CMK (cell line): ENCODE measurements at regions not wholly inside any gene's neighbourhood (a gene's known extent, or its start where the extent isn't known, plus 50 kb on each side); places are given as distances from the start of the nearest gene placed in this dataset.

ENCODE experiments used
- DNase-seq: peaks from one replicate; pipeline ENCODE4 v3.0.0-alpha.2; 2010; ENCODE audit warnings: low read depth

- no peak for DNase-seq
These were observed 256.3 kb upstream of the ZFHX3 start for GRCh38 chr16:73304008-73304774.

- DNase-seq: no peak
These were observed 255.0 kb upstream of the ZFHX3 start for GRCh38 chr16:73302942-73303341.

- no peak for DNase-seq
These were observed 254.1 kb upstream of the ZFHX3 start for GRCh38 chr16:73301984-73302383.

DNA sequence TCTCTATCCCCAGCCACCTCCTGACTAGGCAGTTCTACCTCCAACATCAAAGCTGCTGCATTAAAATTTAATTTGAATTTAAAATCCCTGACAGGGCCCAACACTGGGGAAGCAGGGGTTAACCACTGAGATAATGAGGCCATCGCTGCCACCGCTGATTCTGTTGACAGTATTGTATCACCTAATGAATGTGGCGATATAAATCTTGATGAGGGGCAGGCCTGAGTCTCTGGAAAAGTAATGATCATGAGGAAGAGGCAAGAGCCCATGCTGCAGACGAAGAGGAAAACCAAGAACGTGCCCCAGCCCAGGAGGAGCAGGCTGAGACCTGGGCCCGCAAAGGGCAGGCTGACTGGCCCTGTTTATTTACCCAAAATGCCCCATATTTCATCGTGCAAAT lies 251.4 kb upstream of the ZFHX3 start:
- no peak for DNase-seq

GRCh38 chr16:73298562-73298961 lies 250.6 kb upstream of the ZFHX3 start:
- DNase-seq: no peak

GRCh38 chr16:73290258-73290657 lies 242.3 kb upstream of the ZFHX3 start:
- no peak for DNase-seq

DNA sequence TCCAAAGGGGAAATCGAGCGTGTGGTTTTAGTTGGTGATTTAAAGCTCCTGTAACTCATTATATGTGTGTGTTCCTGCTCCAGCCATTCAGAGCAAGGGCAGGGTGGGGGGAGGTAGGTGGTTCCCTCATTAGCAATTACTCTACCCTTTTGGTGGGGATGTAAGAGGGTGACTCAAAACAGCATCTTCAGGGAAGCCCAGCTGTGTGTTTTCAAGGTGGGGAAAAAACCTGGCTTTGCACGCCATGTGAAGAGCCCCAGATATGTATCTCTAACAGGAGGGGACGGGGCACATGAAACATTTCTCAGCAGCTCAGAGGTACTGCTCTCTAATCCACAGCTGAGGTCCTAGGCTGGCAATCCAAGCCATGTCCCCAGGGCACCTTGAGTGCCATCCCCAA lies 241.3 kb upstream of the ZFHX3 start:
- no peak for DNase-seq

DNA sequence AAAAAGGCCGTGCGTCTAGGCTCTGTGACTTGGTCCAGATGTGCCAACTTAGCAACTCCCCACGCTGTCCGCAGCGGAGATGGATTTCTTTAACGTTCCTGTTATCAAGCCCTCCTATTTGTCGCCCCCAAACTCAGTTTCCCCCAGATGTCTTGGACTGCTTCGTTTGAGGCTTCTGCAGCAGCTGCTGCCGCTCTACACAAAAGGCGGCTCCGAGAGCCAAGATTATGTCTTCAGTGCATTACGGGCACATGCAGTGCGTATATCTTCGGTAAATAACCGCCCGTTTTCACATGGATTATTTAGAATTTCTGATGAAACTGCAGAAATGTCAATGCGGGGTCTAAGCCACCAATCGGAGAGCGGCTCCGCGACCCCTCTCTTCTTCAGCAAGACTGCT lies 240.6 kb upstream of the ZFHX3 start:
- no peak for DNase-seq

GRCh38 chr16:73287859-73288405 lies 240.0 kb upstream of the ZFHX3 start:
- no peak for DNase-seq

DNA sequence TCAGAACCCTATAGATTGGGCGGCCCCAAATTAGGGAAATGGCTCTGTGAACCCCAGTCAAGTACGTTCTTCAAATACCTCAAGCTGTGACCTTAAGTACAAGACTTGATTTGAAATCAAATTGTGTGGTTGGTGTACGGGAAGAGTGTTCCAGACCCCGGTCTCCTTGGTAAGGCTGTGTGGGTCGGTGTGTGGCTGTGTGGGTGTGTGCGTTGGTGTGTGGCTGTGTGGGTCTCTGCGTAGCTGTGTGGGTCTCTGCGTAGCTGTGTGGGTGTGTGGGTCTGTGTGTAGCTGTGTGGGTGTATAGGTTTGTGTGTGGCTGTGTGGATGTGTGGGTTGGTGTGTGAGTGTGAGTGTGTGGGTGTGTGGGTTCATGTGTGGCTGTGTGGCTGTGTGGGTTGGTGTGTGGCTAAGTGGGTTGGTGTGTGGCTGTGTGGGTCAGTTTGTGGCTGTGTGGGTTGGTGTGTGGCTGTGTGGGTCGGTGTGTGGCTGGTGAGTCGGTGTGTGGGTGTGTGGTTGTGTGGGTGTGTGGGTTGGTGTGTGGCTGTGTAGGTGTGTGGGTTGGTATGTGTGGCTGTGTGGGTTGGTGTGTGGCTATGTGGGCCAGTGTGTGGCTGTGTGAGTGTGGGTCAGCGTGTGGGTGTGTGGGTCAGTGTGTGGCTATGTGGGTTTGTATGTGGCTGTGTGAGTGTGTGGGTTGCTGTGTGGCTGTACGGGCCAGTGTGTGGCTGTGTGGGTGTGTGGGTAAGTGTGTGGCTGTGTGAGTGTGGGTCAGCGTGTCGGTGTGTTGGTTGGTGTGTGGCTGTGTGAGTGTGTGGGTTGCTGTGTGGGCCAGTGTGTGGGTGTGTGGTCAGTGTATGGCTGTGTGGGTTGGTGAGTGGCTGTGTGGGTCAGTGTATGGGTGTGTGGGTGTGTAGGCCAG lies 238.7 kb upstream of the ZFHX3 start:
- DNase-seq: no peak

GRCh38 chr16:73285436-73286201 lies 237.7 kb upstream of the ZFHX3 start:
- no peak for DNase-seq

DNA sequence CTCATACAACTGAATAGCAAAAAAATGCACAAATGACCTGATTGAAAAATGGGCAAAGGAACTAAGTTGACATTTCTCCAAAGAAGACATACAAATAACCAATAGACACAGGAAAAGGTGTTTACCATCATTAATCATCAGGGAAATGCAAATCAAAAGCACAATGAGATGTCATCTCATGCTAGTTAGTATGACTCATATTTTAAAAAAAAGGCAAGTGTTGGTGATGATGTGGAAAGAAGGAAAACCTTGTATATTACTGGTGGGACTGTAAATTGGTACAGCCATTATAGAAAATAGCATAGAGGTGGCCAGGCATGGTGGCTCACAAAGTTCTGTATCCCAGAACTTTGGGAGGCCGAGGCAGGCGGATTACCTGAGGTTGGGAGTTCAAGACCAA lies 232.5 kb upstream of the ZFHX3 start:
- no peak for DNase-seq

DNA sequence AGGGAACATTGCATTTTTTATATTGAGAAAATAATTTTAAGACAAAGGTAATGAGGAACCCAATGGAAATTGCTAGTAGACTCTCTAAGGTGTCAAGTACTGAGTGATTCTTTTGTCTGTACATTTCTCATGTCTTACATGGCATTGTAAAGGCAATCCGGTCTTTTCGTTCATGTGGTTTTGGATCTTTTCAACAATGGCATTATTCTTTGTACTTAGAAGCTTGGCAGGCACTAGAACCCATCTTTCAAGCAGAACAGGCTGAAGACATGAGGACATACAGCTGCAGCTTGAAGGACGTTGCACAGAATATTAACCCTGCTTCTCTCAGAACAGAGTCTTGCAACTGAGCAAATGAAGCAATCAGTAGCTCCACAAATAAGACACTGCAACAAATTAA lies 231.5 kb upstream of the ZFHX3 start:
- DNase-seq: no peak

GRCh38 chr16:73277071-73277470 lies 229.1 kb upstream of the ZFHX3 start:
- no peak for DNase-seq

DNA sequence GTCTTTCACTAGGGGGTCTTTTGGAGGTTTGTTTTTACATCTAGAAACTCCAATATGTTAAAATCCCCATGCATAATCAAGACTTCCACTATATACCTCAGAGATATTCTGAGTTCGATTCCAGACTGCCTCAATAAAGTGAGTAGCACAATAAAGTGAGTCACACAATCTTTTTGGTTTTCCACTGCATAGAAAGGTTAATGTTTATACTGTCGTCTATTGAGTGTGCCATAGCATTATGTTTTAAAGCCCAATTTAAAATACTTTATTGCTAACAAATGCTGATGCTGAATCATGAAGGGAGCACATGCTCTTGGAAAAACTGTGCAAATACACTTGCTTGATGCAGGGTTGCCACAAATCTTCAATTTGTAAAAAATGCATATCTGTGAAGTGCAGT lies 227.5 kb upstream of the ZFHX3 start:
- DNase-seq: no peak

- DNase-seq: no peak
These were observed 227.1 kb upstream of the ZFHX3 start for GRCh38 chr16:73275024-73275423.

DNA sequence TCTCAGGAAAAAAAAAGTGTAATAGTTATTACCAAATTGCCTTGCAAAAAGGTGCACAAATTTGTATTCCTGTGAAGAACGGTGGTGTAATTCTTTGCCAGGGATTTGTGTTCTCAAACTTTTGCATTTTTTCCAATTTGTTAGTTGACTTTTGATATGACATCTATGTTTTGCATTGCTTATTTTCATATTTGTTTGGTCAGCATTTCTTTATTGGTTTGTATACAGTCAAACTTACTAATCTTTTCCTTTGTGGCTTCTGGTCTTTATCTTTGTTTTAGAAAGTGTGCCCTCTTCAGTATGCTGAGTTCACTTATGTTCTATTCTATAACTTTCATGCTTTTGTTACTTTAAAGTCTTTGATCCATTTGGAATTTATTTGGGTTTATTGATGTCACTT lies 226.2 kb upstream of the ZFHX3 start:
- no peak for DNase-seq

DNA sequence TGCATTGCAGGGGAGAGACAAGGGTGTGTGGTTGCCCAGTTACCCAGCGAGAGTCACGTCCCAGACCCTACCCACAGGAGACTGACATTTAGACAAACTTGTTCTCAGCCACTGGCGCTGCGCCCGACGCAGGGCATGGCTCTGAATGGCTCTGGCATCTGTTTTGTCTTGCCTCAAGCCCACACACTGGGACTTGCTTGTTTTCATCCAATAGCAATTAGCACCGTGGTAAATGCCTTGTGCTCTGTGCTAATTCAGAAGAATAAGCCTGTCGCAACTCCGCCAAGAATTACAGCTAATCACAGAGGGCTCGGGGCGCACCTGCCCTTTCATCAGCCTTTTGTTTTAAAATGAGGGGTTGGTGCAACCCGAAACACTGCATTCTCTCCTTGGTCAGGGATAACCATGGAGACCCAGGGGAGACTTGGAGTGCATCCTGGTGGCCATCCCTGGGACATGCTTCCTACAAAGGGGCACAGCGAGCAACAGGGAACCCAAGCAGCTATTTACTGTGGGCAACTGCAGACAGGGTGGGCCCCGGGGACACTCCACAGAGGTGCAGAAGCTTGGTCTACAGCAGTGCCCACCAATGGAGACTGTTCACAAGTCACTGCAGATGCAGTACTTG lies 220.6 kb upstream of the ZFHX3 start:
- DNase-seq: no peak

DNA sequence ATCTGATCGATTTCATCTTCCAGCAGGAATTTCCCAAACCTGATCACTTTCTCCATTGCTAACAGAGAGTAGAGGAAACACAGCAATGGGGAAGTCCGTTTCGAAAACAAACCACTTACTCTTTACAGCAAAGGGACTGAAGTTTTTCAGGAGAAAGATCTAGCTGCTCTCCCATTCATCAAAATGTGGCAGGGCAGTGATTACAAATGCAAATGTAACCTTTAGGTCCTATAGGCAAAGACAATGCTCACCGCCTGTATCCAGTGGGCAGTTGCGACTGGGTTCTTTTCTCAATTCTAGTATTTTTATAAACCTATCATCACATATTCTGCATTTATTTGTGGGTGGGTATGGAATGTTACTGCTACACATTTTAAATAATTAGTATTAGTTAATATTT lies 218.0 kb upstream of the ZFHX3 start:
- DNase-seq: no peak

- no peak for DNase-seq
These were observed 217.4 kb upstream of the ZFHX3 start for GRCh38 chr16:73265124-73265837.

DNA sequence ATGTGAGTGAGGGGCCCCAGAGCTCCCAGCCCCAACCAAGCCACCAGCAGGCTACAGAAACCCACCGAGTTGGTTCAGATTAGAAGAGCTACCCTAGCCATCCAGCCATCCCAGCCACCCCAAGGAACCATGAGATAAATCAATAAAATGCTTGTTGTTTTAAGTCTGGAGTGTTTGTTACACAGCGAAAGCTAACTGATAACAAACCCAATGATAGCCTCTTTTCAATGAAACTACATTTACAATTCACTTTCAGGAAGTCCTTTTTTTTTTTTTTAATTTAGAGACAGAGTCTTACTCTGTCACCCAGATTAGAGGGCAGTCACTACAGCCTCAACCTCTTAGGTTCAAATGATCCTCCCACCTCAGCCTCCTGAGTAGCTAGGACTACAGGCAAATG lies 215.0 kb upstream of the ZFHX3 start:
- no peak for DNase-seq
